Effector memory CD8-positive, alpha-beta T cell (primary cell): ENCODE measurements at regions not wholly inside any gene's neighbourhood (a gene's known extent, or its start where the extent isn't known, plus 50 kb on each side); places are given as distances from the start of the nearest gene placed in this dataset.

Source experiments
- ATAC-seq: fragments of 150-1000 bp; cut with Tn5 transposase; replicated peaks from 2 replicates; pipeline ENCODE4 v1.10.0; 2021; ENCODE audit warnings: mild to moderate bottlenecking, moderate library complexity
- DNase-seq, 3 experiments: peaks; one replicate each; pipeline ENCODE4 v3.0.0; 2021
- H3K27ac Mint-ChIP-seq, 2 donors: one replicate each; pipeline ENCODE4 v1.8.0; 2022; ENCODE audit warnings: mild to moderate bottlenecking in 2 of 2, mixed read lengths in 2 of 2, moderate library complexity in 2 of 2
- H3K27me3 Mint-ChIP-seq, 2 donors: one replicate each; pipeline ENCODE4 v1.8.0; 2022; ENCODE audit warnings: mixed read lengths in 2 of 2
- H3K36me3 Mint-ChIP-seq: one replicate; pipeline ENCODE4 v1.8.0; 2022; ENCODE audit warnings: mild to moderate bottlenecking, moderate library complexity, mixed read lengths; ENCODE audit not compliant: insufficient read depth
- H3K4me1 Mint-ChIP-seq, 2 donors: one replicate each; pipeline ENCODE4 v1.8.0; 2022; ENCODE audit warnings: low read depth in 2 of 2, mixed read lengths in 2 of 2
- H3K4me3 Mint-ChIP-seq, 2 donors: one replicate each; pipeline ENCODE4 v1.8.0; 2022; ENCODE audit warnings: mild to moderate bottlenecking in 2 of 2, mixed read lengths in 2 of 2, moderate library complexity in 2 of 2
- H3K9me3 Mint-ChIP-seq, 2 donors: one replicate each; pipeline ENCODE4 v1.8.0; 2022; ENCODE audit warnings: mixed read lengths in 2 of 2

DNA sequence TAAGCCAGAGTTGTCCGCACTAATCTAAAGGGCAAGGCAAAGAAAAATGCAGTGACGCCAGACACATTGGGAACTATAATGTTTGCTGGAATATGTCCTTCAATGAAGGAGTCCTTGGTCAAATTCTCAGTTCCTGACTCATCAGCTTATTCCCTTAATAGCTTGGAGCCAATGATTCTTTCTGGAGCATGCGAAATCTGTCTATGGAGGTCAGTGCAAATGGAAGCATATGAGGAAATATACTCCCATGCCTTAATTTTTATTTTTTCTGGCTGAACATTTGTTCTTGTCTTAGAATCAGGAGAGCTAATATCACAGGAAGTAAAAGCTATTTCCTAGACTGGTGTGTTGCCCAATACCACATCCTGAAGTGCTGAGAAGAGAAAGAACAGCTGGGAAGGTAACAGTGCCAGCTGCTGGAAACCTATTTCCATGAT, 289.8 kb upstream of the SPRY2 start:
- Mint-ChIP-seq H3K9me3 (no peaks in the 10 kb centered on the region), H3K27me3 (no peaks in the 10 kb centered on the region), H3K27ac (no peak overlapping the region), H3K4me3 (no peak overlapping the region), H3K36me3 (no peaks in the 10 kb centered on the region), H3K4me1 (peaks cover 2 to 4% of the 10 kb centered on the region in 2 donors)
- DNase-seq = no peak
- no peak for ATAC-seq

DNA sequence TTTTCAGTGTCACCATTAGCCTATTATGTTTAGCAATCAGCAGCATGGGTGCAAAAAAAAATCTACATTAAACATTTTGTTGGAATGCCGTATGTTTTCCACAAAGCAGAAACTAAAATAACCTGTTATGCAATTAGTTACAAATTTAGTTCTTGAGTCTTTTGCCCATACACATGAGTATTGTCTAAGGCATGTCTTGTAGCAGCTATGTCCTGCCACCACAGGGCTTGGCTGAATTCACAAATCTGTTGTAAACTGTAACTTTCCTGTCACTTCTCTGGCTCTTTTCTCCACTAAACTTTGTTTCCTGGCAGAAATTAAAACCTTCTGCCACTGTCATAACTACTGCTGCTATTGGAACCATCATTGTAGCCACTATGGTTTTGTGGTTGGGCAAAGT, 277.9 kb upstream of the SPRY2 start:
- Mint-ChIP-seq H3K27ac (no peak overlapping the region), H3K4me1 (no peaks in the 10 kb centered on the region), H3K36me3 (no peaks in the 10 kb centered on the region), H3K4me3 (no peak overlapping the region), H3K9me3 (peaks cover 0 to 4% of the 10 kb centered on the region in 2 donors), H3K27me3 (no peaks in the 10 kb centered on the region)
- DNase-seq (no peak), ATAC-seq (no peak)

DNA sequence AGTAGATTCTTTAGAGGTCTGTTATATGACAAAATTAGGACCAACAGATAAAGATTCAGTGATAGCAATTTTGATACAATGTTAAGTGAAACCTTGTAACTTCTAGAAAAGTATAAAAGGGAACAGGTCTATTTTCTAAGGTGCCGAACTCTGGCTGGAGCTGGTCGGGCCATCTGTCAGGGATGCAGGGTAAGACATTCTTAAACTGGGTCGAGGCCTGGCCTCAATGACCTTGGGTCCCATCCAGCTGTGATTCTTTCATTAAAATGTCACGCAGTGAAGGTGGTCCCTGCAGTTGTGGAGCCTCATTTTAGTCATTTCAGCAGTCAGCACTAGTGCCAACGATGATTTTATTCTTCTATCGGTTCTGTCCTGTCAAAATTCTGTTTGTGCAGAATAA, 271.9 kb upstream of the SPRY2 start:
- no peak overlapping the region for H3K4me3 Mint-ChIP-seq
- no peaks in the 10 kb centered on the region for H3K36me3 Mint-ChIP-seq
- ATAC-seq = no peak
- no peak overlapping the region for H3K27ac Mint-ChIP-seq
- no peaks in the 10 kb centered on the region for H3K27me3 Mint-ChIP-seq
- no peaks in the 10 kb centered on the region for H3K4me1 Mint-ChIP-seq
- no peak for DNase-seq
- H3K9me3 Mint-ChIP-seq = peaks cover 4 to 9% of the 10 kb centered on the region in 2 donors

DNA sequence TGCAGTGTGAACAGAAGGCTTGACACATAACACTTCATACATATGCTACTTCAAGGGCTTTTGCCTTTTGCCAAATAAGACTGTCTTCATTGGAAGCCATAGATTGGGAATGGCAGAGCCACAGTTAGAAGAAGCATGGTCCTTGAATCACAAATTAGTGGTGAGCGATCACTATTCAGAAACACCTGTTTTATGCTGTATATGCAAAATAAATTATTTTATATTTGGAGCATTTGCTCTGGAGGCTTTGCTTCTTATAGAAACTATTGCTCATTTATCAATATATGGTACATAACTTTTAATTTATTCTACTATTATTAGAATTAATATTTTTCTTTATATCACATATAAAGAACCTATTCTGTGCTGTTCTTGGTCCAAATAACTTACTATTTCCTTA, 270.4 kb upstream of the SPRY2 start:
- H3K27me3 Mint-ChIP-seq = no peaks in the 10 kb centered on the region
- no peak overlapping the region for H3K4me3 Mint-ChIP-seq
- DNase-seq = no peak
- no peaks in the 10 kb centered on the region for H3K4me1 Mint-ChIP-seq
- peaks cover 0 to 15% of the 10 kb centered on the region in 2 donors for H3K9me3 Mint-ChIP-seq
- no peaks in the 10 kb centered on the region for H3K36me3 Mint-ChIP-seq
- no peak for ATAC-seq
- no peak overlapping the region for H3K27ac Mint-ChIP-seq

GRCh38 chr13:80605716-80606115, 264.8 kb upstream of the SPRY2 start:
- peaks cover 0 to 15% of the 10 kb centered on the region in 2 donors for H3K9me3 Mint-ChIP-seq
- DNase-seq (no peak), ATAC-seq (no peak)
- no peaks in the 10 kb centered on the region for H3K36me3 Mint-ChIP-seq
- H3K27me3 Mint-ChIP-seq = no peaks in the 10 kb centered on the region
- H3K4me1 Mint-ChIP-seq = no peaks in the 10 kb centered on the region
- H3K4me3 Mint-ChIP-seq = no peak overlapping the region
- no peak overlapping the region for H3K27ac Mint-ChIP-seq

DNA sequence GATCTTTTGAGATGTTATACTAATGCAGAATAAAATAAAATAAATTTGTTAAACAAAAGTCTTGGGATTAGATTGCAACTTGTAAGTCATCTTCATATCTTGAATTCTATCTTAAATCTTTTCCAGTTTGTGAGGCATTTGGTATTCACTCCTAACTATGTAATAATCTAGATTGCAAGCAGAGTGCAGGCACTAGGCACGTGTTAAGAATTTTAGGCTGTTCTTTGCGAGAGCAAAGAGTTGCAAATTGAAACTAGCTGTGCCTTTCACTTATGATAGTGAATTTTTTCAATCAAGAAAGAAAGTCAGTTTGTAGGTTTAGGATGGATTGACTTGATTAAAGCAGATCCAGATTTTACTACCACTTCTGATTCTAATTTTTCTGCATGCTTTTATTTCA, 264.1 kb upstream of the SPRY2 start:
- H3K4me1 Mint-ChIP-seq = no peaks in the 10 kb centered on the region
- H3K4me3 Mint-ChIP-seq = no peak overlapping the region
- H3K27ac Mint-ChIP-seq = no peak overlapping the region
- peaks cover 0 to 15% of the 10 kb centered on the region in 2 donors for H3K9me3 Mint-ChIP-seq
- DNase-seq (no peak), ATAC-seq (no peak)
- H3K36me3 Mint-ChIP-seq = no peaks in the 10 kb centered on the region
- no peaks in the 10 kb centered on the region for H3K27me3 Mint-ChIP-seq

GRCh38 chr13:80604098-80604497, 263.2 kb upstream of the SPRY2 start:
- H3K4me1 Mint-ChIP-seq = no peaks in the 10 kb centered on the region
- no peak for ATAC-seq
- H3K4me3 Mint-ChIP-seq = no peak overlapping the region
- no peak for DNase-seq
- H3K9me3 Mint-ChIP-seq = peaks cover 0 to 15% of the 10 kb centered on the region in 2 donors
- H3K27ac Mint-ChIP-seq = no peak overlapping the region
- H3K27me3 Mint-ChIP-seq = no peaks in the 10 kb centered on the region
- no peaks in the 10 kb centered on the region for H3K36me3 Mint-ChIP-seq

GRCh38 chr13:80603351-80603750, 262.4 kb upstream of the SPRY2 start:
- no peaks in the 10 kb centered on the region for H3K27me3 Mint-ChIP-seq
- no peak for ATAC-seq
- no peaks in the 10 kb centered on the region for H3K36me3 Mint-ChIP-seq
- H3K9me3 Mint-ChIP-seq = peaks cover 0 to 12% of the 10 kb centered on the region in 2 donors
- DNase-seq = no peak
- H3K27ac Mint-ChIP-seq = no peak overlapping the region
- no peak overlapping the region for H3K4me3 Mint-ChIP-seq
- no peaks in the 10 kb centered on the region for H3K4me1 Mint-ChIP-seq

GRCh38 chr13:80599765-80600164, 258.8 kb upstream of the SPRY2 start:
- Mint-ChIP-seq H3K9me3 (no peaks in the 10 kb centered on the region), H3K4me3 (no peak overlapping the region), H3K4me1 (no peaks in the 10 kb centered on the region), H3K27me3 (no peaks in the 10 kb centered on the region), H3K27ac (no peak overlapping the region), H3K36me3 (no peaks in the 10 kb centered on the region)
- DNase-seq (no peak), ATAC-seq (no peak)

GRCh38 chr13:80598189-80598588, 257.3 kb upstream of the SPRY2 start:
- H3K4me1 Mint-ChIP-seq = no peaks in the 10 kb centered on the region
- no peaks in the 10 kb centered on the region for H3K36me3 Mint-ChIP-seq
- no peak for DNase-seq
- H3K27me3 Mint-ChIP-seq = no peaks in the 10 kb centered on the region
- peaks cover 0 to 2% of the 10 kb centered on the region in 2 donors for H3K9me3 Mint-ChIP-seq
- no peak overlapping the region for H3K4me3 Mint-ChIP-seq
- H3K27ac Mint-ChIP-seq = no peak overlapping the region
- ATAC-seq = no peak

GRCh38 chr13:80591976-80592740, 251.2 kb upstream of the SPRY2 start:
- Mint-ChIP-seq H3K27ac (peak overlapping the region in 1 of 2 donors; percentile 29), H3K36me3 (no peaks in the 10 kb centered on the region), H3K27me3 (no peaks in the 10 kb centered on the region), H3K9me3 (peaks cover 0 to 2% of the 10 kb centered on the region in 2 donors), H3K4me3 (no peak overlapping the region), H3K4me1 (no peaks in the 10 kb centered on the region)
- DNase-seq (no peak), ATAC-seq (no peak)

- peaks cover 0 to 2% of the 10 kb centered on the region in 2 donors for H3K9me3 Mint-ChIP-seq
- no peak overlapping the region for H3K4me3 Mint-ChIP-seq
- no peaks in the 10 kb centered on the region for H3K4me1 Mint-ChIP-seq
- H3K27ac Mint-ChIP-seq = no peak overlapping the region
- DNase-seq (no peak), ATAC-seq (no peak)
- no peaks in the 10 kb centered on the region for H3K36me3 Mint-ChIP-seq
- H3K27me3 Mint-ChIP-seq = no peaks in the 10 kb centered on the region
Observed at GRCh38 chr13:80590551-80590950, 249.6 kb upstream of the SPRY2 start.

GRCh38 chr13:80586356-80586755, 245.4 kb upstream of the SPRY2 start:
- ATAC-seq = no peak
- no peaks in the 10 kb centered on the region for H3K27me3 Mint-ChIP-seq
- no peaks in the 10 kb centered on the region for H3K4me1 Mint-ChIP-seq

DNA sequence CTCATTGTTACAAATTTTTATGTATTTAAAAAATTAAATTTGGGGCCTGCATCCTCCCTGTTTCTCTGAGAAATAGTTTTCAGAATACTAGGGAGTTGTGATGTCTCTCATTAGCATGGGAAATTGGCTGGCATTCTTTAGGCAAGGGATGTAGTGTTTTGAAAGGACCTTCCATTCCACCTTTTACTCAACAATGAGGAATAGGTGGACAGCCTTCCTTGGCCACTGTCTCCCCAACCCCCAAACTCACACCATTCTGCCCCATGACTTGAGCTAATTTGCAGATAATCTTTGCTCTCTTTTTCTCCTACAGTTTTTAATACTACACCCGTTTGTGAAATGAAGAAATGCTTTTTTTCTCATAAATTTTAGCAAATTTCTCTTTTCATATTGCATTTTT, 244.6 kb upstream of the SPRY2 start:
- Mint-ChIP-seq H3K27ac (no peak overlapping the region), H3K36me3 (no peaks in the 10 kb centered on the region), H3K9me3 (peaks cover 2 to 4% of the 10 kb centered on the region in 2 donors), H3K27me3 (no peaks in the 10 kb centered on the region), H3K4me3 (no peak overlapping the region), H3K4me1 (no peaks in the 10 kb centered on the region)
- ATAC-seq (no peak), DNase-seq (no peak)

More at GRCh38 chr13:80586356-80586755, 245.4 kb upstream of the SPRY2 start:
- Mint-ChIP-seq H3K36me3 (no peaks in the 10 kb centered on the region), H3K27ac (no peak overlapping the region), H3K9me3 (peaks cover 0 to 2% of the 10 kb centered on the region in 2 donors), H3K4me3 (no peak overlapping the region)
- no peak for DNase-seq
